SK-N-SH treated with all-trans-retinoic acid at 6 μM for 48 hours (cell line): ENCODE measurements at regions not wholly inside any gene's neighbourhood (a gene's known extent, or its start where the extent isn't known, plus 50 kb on each side); places are given as distances from the start of the nearest gene placed in this dataset.

Experiments
- ATAC-seq: fragments of 200-7000 bp; cut with Tn5 transposase; 3 replicates; pipeline ENCODE4 v1.9.1; 2020; ENCODE audit warnings: mild to moderate bottlenecking, moderate library complexity
- ARNTL ChIP-seq: fragments of 450-650 bp; formaldehyde crosslinking; IDR thresholded peaks from 2 replicates; pipeline ENCODE4 v1.5.0; 2020; ENCODE audit warnings: low read depth, mild to moderate bottlenecking, moderate library complexity, borderline replicate concordance
- BACH2 ChIP-seq: fragments of 250-450 bp; sonication (Bioruptor Pico); IDR thresholded peaks from 2 replicates; pipeline ENCODE4 v1.9.0; 2021; ENCODE audit warnings: mild to moderate bottlenecking, borderline replicate concordance
- CSDC2 ChIP-seq: fragments of 250-450 bp; sonication (Bioruptor Pico); IDR thresholded peaks from 2 replicates; pipeline ENCODE4 v1.5.0; 2020; ENCODE audit warnings: mild to moderate bottlenecking, moderate library complexity
- GLIS3 ChIP-seq: fragments of 250-450 bp; sonication (Bioruptor Pico); IDR thresholded peaks from 2 replicates; pipeline ENCODE4 v1.5.0; 2020; ENCODE audit warnings: mild to moderate bottlenecking, moderate library complexity
- OSR1 ChIP-seq: fragments of 250-450 bp; sonication (Bioruptor Pico); IDR thresholded peaks from 2 replicates; pipeline ENCODE4 v1.8.0; 2022; ENCODE audit warnings: moderate library complexity, mild to moderate bottlenecking, inconsistent platforms
- RARB ChIP-seq: fragments of 250-450 bp; sonication (Bioruptor Pico); IDR thresholded peaks from 2 replicates; pipeline ENCODE4 v1.8.0; 2021; ENCODE audit warnings: mild to moderate bottlenecking, moderate library complexity
- SNAI2 ChIP-seq: fragments of 250-450 bp; sonication (Bioruptor Pico); IDR thresholded peaks from 2 replicates; pipeline ENCODE4 v1.5.0; 2020; ENCODE audit warnings: mild to moderate bottlenecking, moderate library complexity
- TCF4 ChIP-seq: fragments of 250-450 bp; sonication (Bioruptor Pico); IDR thresholded peaks from 2 replicates; pipeline ENCODE4 v1.8.0; 2021; ENCODE audit warnings: mild to moderate bottlenecking, moderate library complexity, borderline replicate concordance
- TOX ChIP-seq: fragments of 250-450 bp; sonication (Bioruptor Pico); IDR thresholded peaks from 2 replicates; pipeline ENCODE4 v1.8.0; 2021; ENCODE audit warnings: mild to moderate bottlenecking, moderate library complexity, borderline replicate concordance
- ZC3H10 ChIP-seq: fragments of 250-450 bp; sonication (Bioruptor Pico); IDR thresholded peaks from 2 replicates; pipeline ENCODE4 v1.5.1; 2021; ENCODE audit warnings: mild to moderate bottlenecking, moderate library complexity
- ZFP3 ChIP-seq: fragments of 250-450 bp; sonication (Bioruptor Pico); IDR thresholded peaks from 2 replicates; pipeline ENCODE4 v1.5.0; 2020; ENCODE audit warnings: mild to moderate bottlenecking, moderate library complexity
- ZFP30 ChIP-seq: fragments of 450-650 bp; formaldehyde crosslinking; IDR thresholded peaks from 2 replicates; pipeline ENCODE4 v1.5.0; 2022; ENCODE audit warnings: mild to moderate bottlenecking, moderate library complexity
- ZNF8 ChIP-seq: fragments of 450-650 bp; formaldehyde crosslinking; IDR thresholded peaks from 2 replicates; pipeline ENCODE4 v1.5.0; 2020; ENCODE audit warnings: mild to moderate bottlenecking, moderate library complexity
- TF ChIP-seq, protein P1 (sequence below): fragments of 250-450 bp; sonication (Bioruptor Pico); IDR thresholded peaks from 2 replicates; pipeline ENCODE4 v1.5.0; 2020; ENCODE audit warnings: mild to moderate bottlenecking, moderate library complexity
- TF ChIP-seq, protein P2 (sequence below): fragments of 250-450 bp; sonication (Bioruptor Pico); IDR thresholded peaks from 2 replicates; pipeline ENCODE4 v1.8.0; 2020; ENCODE audit warnings: mild to moderate bottlenecking, moderate library complexity, borderline replicate concordance
- TF ChIP-seq, protein P3 (sequence below): fragments of 250-450 bp; sonication (Bioruptor Pico); IDR thresholded peaks from 2 replicates; pipeline ENCODE4 v1.5.1; 2020; ENCODE audit warnings: low read depth, mild to moderate bottlenecking, moderate library complexity
- TF ChIP-seq, protein P4 (sequence below): fragments of 250-450 bp; sonication (Bioruptor Pico); IDR thresholded peaks from 2 replicates; pipeline ENCODE4 v1.5.1; 2021; ENCODE audit warnings: mild to moderate bottlenecking, moderate library complexity
- TF ChIP-seq, protein P5 (sequence below): fragments of 250-450 bp; sonication (Bioruptor Pico); IDR thresholded peaks from 2 replicates; pipeline ENCODE4 v1.8.0; 2021; ENCODE audit warnings: low read depth, mild to moderate bottlenecking, moderate library complexity, borderline replicate concordance

GRCh38 chr10:100615908-100616307, 80.2 kb downstream of the HIF1AN start:
- TF ChIP-seq ARNTL (CRISPR knock-in tag), result no peak
- no peak for TF ChIP-seq OSR1 (CRISPR knock-in tag)
- no peak for TF ChIP-seq RARB (CRISPR knock-in tag)
- no peak for TF ChIP-seq ZC3H10 (CRISPR knock-in tag)
- no peak for TF ChIP-seq CSDC2 (CRISPR knock-in tag)
- TF ChIP-seq, protein P1, sequence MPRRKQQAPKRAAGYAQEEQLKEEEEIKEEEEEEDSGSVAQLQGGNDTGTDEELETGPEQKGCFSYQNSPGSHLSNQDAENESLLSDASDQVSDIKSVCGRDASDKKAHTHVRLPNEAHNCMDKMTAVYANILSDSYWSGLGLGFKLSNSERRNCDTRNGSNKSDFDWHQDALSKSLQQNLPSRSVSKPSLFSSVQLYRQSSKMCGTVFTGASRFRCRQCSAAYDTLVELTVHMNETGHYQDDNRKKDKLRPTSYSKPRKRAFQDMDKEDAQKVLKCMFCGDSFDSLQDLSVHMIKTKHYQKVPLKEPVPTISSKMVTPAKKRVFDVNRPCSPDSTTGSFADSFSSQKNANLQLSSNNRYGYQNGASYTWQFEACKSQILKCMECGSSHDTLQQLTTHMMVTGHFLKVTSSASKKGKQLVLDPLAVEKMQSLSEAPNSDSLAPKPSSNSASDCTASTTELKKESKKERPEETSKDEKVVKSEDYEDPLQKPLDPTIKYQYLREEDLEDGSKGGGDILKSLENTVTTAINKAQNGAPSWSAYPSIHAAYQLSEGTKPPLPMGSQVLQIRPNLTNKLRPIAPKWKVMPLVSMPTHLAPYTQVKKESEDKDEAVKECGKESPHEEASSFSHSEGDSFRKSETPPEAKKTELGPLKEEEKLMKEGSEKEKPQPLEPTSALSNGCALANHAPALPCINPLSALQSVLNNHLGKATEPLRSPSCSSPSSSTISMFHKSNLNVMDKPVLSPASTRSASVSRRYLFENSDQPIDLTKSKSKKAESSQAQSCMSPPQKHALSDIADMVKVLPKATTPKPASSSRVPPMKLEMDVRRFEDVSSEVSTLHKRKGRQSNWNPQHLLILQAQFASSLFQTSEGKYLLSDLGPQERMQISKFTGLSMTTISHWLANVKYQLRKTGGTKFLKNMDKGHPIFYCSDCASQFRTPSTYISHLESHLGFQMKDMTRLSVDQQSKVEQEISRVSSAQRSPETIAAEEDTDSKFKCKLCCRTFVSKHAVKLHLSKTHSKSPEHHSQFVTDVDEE, result no peak
- TF ChIP-seq, protein P2, sequence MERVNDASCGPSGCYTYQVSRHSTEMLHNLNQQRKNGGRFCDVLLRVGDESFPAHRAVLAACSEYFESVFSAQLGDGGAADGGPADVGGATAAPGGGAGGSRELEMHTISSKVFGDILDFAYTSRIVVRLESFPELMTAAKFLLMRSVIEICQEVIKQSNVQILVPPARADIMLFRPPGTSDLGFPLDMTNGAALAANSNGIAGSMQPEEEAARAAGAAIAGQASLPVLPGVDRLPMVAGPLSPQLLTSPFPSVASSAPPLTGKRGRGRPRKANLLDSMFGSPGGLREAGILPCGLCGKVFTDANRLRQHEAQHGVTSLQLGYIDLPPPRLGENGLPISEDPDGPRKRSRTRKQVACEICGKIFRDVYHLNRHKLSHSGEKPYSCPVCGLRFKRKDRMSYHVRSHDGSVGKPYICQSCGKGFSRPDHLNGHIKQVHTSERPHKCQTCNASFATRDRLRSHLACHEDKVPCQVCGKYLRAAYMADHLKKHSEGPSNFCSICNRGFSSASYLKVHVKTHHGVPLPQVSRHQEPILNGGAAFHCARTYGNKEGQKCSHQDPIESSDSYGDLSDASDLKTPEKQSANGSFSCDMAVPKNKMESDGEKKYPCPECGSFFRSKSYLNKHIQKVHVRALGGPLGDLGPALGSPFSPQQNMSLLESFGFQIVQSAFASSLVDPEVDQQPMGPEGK (CRISPR knock-in tag), result no peak
- TF ChIP-seq ZFP30, result no peak
- TF ChIP-seq ZFP3 (CRISPR knock-in tag), result no peak
- no peak for TF ChIP-seq SNAI2 (CRISPR knock-in tag)
- TF ChIP-seq TCF4 (CRISPR knock-in tag), result no peak
- TF ChIP-seq, protein P3, sequence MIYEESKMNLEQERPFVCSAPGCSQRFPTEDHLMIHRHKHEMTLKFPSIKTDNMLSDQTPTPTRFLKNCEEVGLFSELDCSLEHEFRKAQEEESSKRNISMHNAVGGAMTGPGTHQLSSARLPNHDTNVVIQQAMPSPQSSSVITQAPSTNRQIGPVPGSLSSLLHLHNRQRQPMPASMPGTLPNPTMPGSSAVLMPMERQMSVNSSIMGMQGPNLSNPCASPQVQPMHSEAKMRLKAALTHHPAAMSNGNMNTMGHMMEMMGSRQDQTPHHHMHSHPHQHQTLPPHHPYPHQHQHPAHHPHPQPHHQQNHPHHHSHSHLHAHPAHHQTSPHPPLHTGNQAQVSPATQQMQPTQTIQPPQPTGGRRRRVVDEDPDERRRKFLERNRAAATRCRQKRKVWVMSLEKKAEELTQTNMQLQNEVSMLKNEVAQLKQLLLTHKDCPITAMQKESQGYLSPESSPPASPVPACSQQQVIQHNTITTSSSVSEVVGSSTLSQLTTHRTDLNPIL (CRISPR knock-in tag), result no peak
- TF ChIP-seq BACH2 (CRISPR knock-in tag), result no peak
- TF ChIP-seq, protein P4, sequence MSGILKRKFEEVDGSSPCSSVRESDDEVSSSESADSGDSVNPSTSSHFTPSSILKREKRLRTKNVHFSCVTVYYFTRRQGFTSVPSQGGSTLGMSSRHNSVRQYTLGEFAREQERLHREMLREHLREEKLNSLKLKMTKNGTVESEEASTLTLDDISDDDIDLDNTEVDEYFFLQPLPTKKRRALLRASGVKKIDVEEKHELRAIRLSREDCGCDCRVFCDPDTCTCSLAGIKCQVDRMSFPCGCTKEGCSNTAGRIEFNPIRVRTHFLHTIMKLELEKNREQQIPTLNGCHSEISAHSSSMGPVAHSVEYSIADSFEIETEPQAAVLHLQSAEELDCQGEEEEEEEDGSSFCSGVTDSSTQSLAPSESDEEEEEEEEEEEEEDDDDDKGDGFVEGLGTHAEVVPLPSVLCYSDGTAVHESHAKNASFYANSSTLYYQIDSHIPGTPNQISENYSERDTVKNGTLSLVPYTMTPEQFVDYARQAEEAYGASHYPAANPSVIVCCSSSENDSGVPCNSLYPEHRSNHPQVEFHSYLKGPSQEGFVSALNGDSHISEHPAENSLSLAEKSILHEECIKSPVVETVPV (CRISPR knock-in tag), result no peak
- TF ChIP-seq, protein P5, sequence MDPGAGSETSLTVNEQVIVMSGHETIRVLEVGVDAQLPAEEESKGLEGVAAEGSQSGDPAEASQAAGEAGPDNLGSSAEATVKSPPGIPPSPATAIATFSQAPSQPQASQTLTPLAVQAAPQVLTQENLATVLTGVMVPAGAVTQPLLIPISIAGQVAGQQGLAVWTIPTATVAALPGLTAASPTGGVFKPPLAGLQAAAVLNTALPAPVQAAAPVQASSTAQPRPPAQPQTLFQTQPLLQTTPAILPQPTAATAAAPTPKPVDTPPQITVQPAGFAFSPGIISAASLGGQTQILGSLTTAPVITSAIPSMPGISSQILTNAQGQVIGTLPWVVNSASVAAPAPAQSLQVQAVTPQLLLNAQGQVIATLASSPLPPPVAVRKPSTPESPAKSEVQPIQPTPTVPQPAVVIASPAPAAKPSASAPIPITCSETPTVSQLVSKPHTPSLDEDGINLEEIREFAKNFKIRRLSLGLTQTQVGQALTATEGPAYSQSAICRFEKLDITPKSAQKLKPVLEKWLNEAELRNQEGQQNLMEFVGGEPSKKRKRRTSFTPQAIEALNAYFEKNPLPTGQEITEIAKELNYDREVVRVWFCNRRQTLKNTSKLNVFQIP, result no peak
- no peak for TF ChIP-seq TOX (CRISPR knock-in tag)
- TF ChIP-seq GLIS3, result no peak
- no peak for TF ChIP-seq ZNF8 (CRISPR knock-in tag)
- ATAC-seq, result no peak

DNA sequence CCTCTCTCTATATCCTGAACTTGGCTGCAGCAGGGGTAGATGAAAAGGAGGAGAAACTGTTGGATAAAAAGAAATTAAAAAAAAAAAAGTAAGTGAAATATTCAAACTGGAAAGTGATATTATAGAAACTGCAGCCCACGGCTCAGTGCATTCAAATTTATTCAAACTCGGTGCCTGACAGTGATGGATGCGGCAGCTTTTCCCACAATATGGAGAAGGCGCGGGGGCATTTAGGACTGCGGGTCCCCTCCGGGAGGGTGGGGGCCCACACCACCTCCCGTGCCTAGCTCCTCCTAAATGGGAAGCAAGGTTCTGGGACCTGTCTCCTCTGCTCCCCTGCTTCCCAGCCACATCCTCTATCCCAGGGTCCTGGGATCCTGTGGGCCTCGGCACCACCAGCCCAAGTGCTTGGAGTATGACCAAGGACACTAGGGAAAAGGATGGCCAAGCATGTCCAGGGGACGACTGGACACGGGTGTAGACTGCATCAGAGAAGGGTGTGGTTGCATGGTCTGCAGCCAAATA, 82.4 kb downstream of the HIF1AN start:
- no peak for ATAC-seq
- no peak for TF ChIP-seq RARB (CRISPR knock-in tag)
- TF ChIP-seq, protein P5, result no peak
- TF ChIP-seq BACH2 (CRISPR knock-in tag), result no peak
- TF ChIP-seq, protein P2 (CRISPR knock-in tag), result no peak
- TF ChIP-seq CSDC2 (CRISPR knock-in tag), result no peak
- no peak for TF ChIP-seq ZFP3 (CRISPR knock-in tag)
